Stimulated activated naive CD8-positive, alpha-beta T cell treated with anti-CD3 and anti-CD28 coated beads, Interleukin-15, Interleukin-2, amounts not matched to agents 100 U/mL and 50 U/mL, for 24 hours (primary cell): ENCODE measurements at regions not wholly inside any gene's neighbourhood (a gene's known extent, or its start where the extent isn't known, plus 50 kb on each side); places are given as distances from the start of the nearest gene placed in this dataset.
A peak's percentile ranks its signal among the peaks of the same experiment; 100 is the strongest.
"Not testable (repeated sequence)": the region's sequence is repeated elsewhere in the genome, so short reads cannot be mapped to it uniquely, and the experiment has no call there.

Experiments used
- ATAC-seq: fragments of 150-1000 bp; cut with Tn5 transposase; one replicate; pipeline ENCODE4 v1.10.0; 2021
- DNase-seq: peaks from one replicate; pipeline ENCODE4 v3.0.0; 2021

DNA sequence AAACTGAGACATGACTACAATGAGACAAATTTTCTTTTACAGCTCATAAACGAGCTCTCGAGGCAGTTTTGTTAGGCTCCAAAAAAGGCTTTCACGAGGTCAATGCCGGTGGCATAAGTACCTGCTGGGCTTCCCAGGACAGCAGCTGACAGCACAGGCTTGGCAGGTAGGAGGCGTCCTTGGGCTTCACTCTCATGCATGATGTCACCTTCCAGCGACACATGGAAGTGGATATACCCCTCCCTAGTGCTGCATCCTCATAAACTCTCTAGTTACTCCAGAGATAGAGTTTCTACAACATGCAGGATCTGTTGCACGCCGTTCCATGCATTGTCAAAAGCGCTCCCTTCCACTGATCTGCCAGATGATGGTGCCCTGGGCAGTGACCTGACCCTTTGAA is 112.5 kb upstream of the PAXBP1 start:
- no peak for ATAC-seq

DNA sequence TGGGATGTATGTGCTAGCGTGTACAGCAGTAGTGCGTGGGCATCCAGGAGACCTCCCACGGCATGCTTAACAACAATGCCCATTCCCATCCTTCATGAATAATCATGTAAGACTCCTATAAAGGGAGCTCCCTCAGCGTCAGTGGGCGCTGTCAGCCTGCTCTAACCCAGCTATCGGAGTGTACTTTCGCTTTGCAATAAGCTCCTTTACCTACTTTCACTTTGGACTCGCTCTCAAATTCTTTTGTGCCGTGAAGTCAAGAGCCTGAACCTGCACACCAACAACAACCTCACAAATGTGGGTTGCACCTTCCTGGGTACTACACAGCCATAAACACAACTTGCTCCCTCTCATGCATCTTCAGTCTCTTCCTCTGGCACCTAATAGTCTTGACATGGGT is 114.8 kb upstream of the PAXBP1 start:
- no peak for DNase-seq
- ATAC-seq, result no peak

More for the DNA sequence above, 112.5 kb upstream of the PAXBP1 start:
- DNase-seq, result no peak

DNA sequence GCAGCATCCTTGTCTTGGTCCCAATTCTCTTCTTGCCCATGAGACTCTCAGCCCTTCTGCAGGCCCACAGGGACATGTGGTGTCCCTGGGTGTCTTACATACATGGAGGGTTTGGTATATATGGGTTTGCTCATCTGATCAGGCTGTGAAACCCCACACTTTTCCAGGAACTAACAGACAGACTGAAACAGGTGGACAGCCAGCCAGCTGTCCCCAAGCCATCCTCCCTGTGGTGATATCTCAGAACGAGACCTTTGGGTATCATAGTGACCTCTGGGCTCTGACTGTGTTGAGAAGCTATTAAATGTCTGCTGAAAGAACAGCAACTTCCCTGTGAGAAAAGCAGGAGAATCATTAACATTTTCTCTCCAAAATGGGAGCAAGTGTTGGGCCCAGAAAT is 115.5 kb upstream of the PAXBP1 start:
- no peak for ATAC-seq
- no peak for DNase-seq

DNA sequence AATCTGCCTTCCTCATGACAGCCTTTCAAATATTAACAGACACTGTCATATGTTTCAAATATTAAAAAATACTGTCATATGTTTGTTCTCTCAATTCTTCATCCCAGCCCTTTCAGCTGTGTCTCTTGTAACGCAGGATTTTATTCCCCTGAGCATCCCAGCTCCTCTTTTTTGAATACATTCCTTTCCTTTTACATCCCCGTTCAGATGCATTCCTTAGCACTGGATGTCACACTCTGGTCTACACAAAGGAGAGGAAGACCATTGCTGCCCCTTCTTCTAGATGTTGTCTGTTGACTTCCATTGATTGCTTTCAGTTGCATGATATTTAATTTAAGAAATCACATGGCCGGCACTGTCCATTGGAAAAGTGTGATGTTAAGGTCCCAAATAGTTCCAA is 117.4 kb upstream of the PAXBP1 start:
- DNase-seq (no peak), ATAC-seq (no peak)

DNA sequence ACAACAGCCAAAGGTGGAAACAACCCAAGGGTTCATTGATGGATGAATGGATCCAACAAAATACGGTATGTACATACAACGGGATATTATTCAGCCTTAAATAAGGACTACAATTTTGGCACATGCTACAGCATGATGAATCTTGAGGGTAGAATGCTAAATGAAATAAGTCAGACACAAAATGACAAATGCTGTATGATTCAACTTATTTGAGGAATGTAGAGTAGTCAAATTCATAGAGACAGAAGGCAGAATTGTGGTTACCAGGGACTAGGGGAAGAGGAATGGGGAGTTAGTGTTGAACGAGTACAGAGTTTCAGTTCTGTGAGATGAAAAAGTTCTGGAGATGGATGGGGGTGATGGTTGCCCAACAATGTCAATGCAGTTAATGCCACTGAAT is 118.0 kb upstream of the PAXBP1 start:
- no peak for ATAC-seq
- no peak for DNase-seq

DNA sequence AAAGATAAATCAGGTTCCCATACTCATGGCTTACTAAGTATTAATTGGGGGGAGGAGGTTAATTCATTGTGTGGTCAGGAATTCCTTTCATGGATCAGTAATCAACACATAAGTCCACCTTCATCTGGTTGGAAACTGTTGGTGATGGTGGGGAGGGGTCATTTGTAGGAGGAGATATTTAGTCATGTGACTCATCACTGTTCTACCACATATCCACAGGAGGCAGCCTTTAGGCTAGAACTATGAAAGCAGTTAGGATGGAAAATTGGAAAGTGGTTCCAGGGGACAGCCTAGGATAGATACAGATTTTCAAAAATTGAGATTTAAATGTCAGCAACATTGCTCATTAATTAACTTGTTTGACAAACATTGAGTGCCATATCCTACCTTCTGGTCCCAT is 122.8 kb upstream of the PAXBP1 start:
- no peak for ATAC-seq
- DNase-seq, result no peak

DNA sequence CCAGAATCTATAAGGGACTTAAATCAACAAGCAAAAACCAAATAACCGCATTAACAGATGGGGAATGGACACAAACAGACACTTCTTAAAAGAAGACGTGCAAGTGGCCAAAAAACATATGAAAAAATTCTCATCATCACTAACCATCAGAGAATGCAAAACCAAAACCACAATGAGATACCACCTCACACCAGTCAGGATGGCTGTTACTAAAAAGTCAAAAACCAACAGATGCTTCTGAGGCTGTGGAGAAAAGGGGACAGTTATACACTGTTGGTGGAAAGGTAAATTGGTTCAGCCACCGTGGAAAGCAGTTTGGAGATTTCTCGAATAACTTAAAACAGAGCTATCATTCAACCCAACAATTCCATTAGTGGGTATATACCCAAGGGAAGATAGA is 124.9 kb upstream of the OLIG2 start:
- ATAC-seq (no peak), DNase-seq (no peak)

DNA sequence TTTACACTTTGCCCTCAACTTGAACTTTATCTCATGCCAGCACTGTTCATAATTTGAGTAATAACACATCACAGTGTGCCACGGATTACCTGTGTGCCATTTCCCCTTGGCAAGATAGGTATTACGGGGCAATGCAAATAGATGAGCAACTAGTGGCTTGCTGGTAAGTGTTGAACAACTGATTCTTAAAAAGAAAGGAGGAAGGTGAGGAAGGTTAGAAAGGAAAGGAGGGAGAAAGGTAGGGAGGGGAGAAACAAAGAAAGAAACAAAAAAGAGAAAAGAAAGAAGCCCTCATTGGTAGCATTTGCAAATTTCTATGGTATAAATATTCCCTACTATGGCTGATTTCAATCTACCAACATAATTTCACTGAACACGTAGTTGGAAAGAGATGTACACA is 118.2 kb upstream of the OLIG2 start:
- no peak for DNase-seq
- ATAC-seq, result no peak

DNA sequence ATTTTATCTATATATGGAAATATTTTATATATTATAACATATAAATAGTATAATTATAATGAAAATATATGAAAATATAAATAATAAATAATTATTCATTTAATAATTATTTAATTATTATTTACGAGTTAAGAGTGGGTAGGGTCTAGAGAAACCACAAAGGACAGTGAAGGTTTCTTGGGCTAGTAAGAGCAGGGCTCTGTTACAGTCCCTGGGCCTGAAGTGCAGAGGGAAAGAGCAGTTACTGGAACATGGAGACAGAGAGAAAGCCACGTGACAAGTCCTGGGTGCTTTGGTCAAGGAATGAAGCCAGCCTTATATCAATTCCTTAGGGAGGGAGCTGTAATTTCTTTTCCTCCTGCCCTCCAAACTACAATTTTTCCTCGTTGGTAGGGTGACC is 117.2 kb upstream of the OLIG2 start:
- DNase-seq, result no peak
- no peak for ATAC-seq

DNA sequence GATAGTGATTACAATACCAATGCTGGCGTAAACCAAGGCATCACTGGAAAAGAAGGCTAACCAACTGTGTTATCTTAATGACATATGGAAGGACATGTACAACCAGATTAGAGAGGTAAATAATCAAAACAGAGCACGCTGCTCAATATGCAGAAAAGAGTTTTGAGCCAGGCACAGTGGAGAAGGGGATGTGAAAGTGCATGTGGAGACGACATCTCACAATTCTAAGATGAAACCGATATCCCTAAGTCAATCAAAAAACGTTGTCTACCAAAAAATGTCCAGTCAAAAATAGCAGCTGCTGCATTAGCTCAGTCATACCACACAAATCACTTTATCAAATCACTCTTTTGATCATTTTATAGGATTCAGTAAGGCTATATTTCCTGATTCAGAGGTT is 116.3 kb upstream of the OLIG2 start:
- ATAC-seq, result no peak
- no peak for DNase-seq

DNA sequence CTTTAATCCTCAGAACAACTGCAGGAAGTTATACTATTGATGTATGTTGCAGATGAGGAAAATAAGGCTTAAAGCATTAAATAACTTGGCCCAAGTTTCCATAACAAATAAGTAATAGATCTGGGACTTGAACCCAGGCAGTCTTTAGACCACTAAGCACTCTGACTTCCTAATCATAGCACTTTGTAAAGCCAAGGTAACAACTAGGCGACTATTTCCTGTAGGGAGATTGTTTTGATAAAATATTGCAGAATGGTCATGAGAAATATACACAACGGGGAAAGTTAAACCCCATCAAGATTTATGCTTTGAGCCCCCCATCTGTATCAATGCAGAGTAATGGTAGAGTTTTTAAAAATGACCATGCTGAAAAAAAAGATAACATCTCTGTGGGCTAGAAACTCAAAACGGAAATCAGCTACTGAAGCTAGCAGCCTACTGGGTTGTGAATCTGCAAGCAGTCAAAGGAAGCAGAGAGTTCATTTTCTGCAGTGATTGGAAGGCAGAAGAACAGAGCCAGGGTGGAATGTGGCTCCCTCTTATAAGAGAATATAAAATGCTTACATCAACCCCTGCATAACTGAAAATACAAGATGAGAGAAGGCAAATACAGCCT is 111.2 kb upstream of the OLIG2 start:
- DNase-seq (no peak), ATAC-seq (no peak)

DNA sequence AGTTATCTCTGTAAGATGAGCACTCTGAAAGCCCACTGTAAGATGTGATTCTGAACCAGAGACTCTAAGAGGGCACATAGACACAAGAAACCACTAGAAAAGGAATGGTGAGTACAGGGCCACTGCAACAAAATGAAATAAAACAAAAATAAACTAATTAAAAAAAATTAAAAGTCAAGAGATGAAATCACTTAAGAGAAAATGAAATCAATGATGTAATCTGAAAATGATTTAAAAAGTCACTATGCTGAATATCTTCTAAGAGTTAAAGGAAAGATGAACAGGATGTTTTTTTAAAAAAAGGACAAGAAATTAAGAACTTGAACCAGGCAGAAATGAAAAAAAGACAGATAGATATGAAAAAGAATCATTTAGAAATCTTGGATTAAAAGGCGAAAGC is 110.6 kb upstream of the OLIG2 start:
- DNase-seq, result no peak
- no peak for ATAC-seq

DNA sequence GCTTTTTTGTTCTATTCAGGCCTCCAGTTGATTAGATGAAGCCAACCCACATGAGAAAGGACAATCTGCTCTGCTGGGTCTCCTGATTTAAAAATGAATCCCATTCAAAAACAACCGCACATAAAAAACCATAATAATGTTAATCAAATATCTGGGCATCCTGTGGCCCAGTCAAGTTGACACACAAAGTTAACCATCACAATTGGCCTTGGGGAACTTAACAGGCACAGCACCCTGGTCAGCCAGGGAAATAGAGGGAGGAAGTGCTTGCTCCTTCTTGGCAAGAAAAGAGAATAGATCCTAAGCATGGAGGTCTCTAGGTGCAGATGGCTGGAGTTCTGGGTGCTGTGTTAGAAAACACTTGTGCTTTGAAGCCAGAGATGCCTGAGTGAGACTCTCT is 109.6 kb upstream of the OLIG2 start:
- ATAC-seq (no peak), DNase-seq (no peak)

DNA sequence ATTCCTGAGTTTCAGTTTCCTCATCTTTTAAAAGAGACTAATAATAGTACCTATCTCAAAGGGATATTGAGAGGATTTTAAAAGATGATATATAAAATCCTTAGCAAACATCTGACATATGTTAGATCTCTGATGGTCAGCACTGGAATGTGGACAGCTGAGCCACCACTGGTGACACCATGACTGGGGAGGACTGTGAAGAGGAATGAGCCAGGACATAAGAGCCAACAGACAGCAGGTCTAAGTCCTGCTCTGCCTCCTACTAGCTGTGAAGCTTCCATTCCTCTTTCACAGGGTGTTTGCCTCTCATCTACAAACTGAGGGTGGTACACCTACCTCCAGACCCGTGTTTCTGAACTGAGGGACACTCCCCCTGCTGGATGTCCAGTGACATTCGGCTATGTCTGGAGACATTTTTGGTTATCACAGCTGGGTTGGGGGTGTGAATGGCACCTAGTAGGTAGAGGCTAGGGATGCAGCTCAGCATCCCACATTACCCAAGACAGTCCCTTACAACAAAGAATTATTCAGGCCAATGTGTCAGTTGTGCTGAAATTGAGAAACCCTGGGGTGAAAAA is 109.1 kb upstream of the OLIG2 start:
- no peak for ATAC-seq

DNA sequence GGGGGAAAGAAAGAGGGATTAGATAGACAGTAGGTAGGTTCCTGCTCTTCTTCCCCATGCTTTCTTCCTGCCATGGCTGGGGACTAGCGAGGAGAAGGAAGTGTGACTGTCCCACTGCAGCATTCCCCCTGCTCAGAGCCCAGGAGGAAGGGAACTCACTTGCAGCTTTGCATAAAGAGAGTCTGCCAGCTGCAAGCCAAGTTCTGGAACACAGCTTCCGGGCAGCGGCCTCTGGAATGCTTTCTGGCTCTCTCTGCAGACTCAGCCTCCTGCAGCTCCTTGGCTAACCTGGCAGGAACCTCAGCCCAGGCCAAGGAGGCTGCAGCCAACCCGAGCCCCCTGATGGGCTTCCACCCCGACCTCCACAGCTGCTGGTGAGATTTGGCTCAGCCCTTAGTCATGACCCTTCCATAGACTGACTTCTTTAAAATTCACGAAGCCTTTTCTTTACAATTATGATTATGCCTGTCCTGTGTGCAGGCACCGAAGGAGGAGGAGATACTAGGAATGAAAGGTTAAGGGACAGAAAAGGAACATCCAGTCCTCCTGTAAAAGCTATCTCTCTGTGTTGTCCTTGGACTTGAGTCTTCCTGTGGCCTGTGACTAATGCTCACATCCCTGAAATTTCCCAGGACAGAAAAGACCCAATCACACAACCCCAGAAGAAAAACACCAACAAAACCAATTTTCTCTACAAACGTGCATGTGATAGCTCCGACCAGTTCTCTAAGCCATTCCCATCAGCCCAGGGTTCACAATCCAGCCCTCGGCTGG is 108.2 kb upstream of the OLIG2 start:
- DNase-seq (no peak), ATAC-seq (no peak)

More for the DNA sequence above, 109.1 kb upstream of the OLIG2 start:
- DNase-seq, result no peak

DNA sequence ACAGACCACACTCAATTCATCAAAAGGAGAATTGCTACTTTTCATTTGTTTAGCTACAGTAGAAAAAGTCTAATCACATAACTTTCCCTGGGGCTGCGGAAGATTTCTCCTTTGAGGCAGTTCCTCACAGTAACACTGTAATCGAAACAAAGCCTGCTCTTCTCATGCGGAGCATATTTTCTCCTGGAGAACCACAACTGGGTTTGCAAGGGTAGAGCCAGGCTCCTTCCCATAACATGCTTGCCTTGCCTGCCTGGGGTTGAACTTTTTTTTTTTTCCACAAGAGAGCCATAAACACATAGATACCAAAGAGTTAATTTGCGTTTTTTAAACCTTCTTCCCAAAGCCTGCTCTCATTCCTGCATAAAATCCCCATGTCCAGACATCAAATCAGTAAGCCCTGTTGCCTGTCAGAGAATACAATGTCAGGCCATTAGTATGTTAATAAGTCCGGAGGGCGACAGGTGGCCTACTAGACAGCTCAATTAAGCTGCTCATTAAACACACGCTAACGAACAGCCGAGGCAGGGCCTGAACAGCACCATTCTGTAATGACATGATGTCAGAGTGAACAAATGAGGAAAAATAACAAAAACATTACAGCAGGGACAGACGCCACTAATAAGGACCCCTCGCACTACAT is 107.1 kb upstream of the OLIG2 start:
- ATAC-seq (no peak), DNase-seq (no peak)

DNA sequence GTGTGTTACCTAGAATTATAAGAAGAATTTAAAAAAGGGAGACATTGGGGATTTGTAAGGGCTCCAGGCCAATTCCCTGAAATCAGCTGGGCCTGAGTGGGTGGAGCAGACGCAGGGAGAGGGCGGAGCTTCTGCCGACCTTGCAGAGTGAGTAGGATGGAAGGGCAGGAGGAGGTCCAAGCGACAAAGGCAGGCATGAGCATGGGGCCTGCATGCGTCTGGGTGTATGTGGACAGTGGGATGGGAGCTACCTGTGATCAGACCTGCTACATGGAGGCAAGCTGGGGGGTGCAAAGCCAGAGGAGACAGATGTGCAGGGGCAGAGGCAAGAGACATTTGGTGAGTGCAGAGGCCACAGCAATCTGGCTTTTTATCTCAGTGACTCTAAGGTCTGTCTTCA is 105.3 kb upstream of the OLIG2 start:
- ATAC-seq, result no peak
- no peak for DNase-seq

DNA sequence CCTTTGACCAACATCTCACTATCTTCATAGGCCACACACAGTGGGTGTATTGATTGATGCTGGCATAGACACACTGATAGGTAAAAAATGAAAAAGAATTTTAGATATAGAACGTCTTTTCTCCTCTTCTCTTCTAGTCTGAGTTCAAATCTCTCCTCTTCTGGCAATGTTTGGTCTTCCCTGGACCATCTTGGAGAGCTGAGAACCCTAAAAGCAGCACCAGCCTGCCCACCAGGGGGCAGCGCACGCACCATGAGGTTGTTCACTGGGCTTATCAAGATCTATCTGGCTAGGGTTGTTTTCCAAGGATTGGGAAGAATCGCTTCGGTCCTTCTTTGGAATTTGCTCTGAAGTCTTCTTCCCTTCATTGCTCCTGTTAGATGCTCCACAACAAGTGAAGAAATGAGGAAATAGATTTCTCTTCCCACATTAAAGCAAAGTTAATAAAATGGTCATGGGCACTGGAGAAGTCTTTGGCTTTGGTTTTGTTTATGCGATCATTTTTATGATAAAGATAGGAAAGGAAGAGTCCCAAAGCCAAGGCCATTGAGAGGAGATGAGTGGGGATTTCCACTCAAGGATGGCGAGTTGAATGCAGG is 104.0 kb upstream of the OLIG2 start:
- DNase-seq, result peak; percentile 61
- ATAC-seq, result no peak

DNA sequence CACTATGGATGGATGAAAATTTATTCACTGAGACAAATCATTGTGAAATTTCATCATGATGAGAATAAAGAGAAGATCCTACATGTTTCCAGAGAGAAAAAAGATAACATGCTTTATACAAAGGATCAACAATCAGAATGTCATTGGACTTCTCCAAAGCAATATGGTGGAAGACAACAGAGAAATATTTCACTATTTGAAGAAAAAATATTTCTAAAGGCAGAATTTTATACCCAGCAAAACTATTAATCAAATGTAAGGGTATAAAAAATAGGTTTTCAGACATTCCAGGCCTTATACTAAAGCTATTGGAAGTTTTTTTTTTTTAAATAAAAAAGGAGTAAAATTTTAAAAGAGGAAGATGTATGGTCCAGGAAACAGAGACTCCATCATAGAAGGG is 100.6 kb upstream of the OLIG2 start:
- DNase-seq, result no peak

DNA sequence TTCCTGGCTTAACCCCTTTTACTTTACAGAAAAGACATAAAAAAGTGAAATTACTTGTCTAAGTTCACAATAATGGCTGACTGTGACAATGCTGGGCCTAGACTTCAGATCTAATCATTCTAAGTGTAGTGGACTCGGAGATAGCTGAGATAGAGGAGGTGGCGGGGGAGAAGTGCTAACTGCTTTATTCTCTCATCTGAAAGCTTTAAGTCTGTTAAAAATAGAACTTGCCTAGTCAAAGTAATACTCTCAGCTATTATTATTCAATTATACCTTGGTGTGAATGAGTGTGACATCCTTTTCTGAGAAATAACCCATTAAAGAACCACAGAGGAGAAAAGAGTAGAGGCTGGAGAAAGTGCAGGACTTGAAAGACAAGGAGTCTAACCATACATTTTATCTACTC is 96.1 kb upstream of the OLIG2 start:
- ATAC-seq (peak; percentile 36), DNase-seq (no peak)

More for the DNA sequence above, 100.6 kb upstream of the OLIG2 start:
- ATAC-seq, result no peak

DNA sequence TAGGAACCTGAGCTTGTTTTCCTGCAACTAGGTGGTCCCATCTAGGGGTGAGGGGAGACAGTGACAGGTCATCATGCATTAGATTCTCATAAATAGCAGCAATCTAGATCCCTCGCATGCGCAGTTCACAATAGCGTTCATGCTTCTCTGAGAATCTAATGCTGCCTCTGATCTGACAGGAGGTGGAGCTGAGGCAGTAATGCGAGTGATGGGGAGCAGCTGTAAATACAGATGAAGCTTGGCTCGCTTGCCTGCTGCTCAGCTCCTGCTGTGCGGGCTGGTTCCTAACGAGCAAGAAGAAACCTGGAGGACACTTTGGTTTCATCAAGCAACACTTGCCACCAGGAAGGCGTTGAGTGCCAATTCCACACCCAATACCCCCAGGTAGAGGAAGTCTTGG is 95.1 kb upstream of the OLIG2 start:
- DNase-seq (no peak), ATAC-seq (no peak)

DNA sequence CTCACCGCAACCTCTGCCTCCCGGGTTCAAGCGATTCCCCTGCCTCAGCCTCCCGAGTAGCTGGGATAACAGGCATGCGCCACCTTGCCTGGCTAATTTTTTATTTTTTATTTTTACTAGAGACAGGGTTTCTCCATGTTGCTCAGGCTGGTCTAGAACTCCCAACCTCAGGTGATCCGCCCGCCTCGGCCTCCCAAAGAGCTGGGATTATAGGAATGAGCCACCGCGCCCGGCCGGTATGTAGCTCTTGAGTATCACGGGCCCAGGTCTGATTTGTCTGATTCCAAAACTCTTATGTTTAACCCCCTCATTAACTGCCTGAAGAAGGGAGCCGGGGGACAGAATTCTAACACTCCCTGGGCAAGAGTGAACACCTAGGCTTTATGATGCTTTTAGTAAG is 91.7 kb upstream of the OLIG2 start:
- not testable (repeated sequence) for DNase-seq, ATAC-seq

DNA sequence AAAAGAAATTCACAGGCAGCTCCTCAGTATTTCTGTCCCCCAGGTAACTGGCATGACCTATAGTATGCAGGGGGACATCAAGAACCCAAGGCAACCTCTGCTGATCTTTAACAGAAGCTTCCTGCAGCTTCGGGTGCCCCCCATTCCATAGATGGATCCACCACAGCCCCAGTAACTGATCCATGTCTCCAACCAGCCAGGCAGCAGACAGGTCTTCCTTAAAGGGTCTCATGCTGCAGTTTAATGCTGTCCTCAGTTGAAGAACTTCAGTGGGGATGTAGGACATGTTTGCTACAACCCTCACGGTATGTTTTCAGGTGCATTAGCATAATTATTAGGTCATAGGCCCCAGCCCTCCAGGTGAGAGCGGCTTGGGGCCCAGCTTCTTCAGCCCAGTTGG is 90.9 kb upstream of the OLIG2 start:
- no peak for ATAC-seq
- DNase-seq, result no peak
